Fibroblast of lung (primary cell): ENCODE measurements at regions not wholly inside any gene's neighbourhood (a gene's known extent, or its start where the extent isn't known, plus 50 kb on each side); places are given as distances from the start of the nearest gene placed in this dataset.

ENCODE experiments used
- DNase-seq, 2 donors: peaks; one replicate each; pipeline versions ENCODE4 v3.0.0 to v3.0.0-alpha.2; 2010; ENCODE audit warnings: low read depth in 2 of 2
- H2AFZ ChIP-seq: 2 replicates; pipeline ENCODE4 v1.5.1; 2012; ENCODE audit warnings: low read length, control low read depth, inconsistent platforms
- H3K27ac ChIP-seq: 2 replicates; pipeline ENCODE4 v1.5.1; 2011; ENCODE audit warnings: low read length, control low read depth; ENCODE audit not compliant: insufficient read depth
- H3K27me3 ChIP-seq: 2 replicates; pipeline ENCODE4 v1.5.1; 2011; ENCODE audit warnings: mild to moderate bottlenecking, low read length; ENCODE audit not compliant: control insufficient read depth, insufficient read depth
- H3K36me3 ChIP-seq: 2 replicates; pipeline ENCODE4 v1.5.1; 2011; ENCODE audit warnings: low read length; ENCODE audit not compliant: control insufficient read depth, insufficient read depth
- H3K4me1 ChIP-seq: 2 replicates; pipeline ENCODE4 v1.5.1; 2011; ENCODE audit warnings: low read length; ENCODE audit not compliant: control insufficient read depth, insufficient read depth; ENCODE audit errors: extremely low read depth
- H3K4me2 ChIP-seq: 2 replicates; pipeline ENCODE4 v1.5.1; 2011; ENCODE audit warnings: low read length, control low read depth; ENCODE audit not compliant: insufficient read depth; ENCODE audit errors: extremely low read depth
- H3K4me3 ChIP-seq, 4 experiments: fragments of 200-600 bp in 1 of 4; sonication (generic) in 1 of 4; replicated peaks in 1 of 4; 2 replicates each; pipeline ENCODE4 v1.5.1; 2011 to 2016; ENCODE audit warnings: low read length in 4 of 4, low read depth in 3 of 4, mild to moderate bottlenecking in 3 of 4, control low read depth in 2 of 4, inconsistent platforms in 1 of 4, mixed read lengths in 1 of 4; ENCODE audit not compliant: insufficient read depth in 1 of 4; ENCODE audit errors: control extremely low read depth in 1 of 4
- H3K79me2 ChIP-seq: 2 replicates; pipeline ENCODE4 v1.5.1; 2012; ENCODE audit warnings: mild to moderate bottlenecking, low read length, inconsistent platforms; ENCODE audit not compliant: control insufficient read depth, insufficient read depth
- H3K9ac ChIP-seq: 2 replicates; pipeline ENCODE4 v1.5.1; 2011; ENCODE audit warnings: mild to moderate bottlenecking, low read length, control low read depth; ENCODE audit not compliant: insufficient read depth
- H3K9me3 ChIP-seq: 2 replicates; pipeline ENCODE4 v1.5.1; 2012; ENCODE audit warnings: low read depth, low read length; ENCODE audit not compliant: control insufficient read depth, insufficient read depth
- H4K20me1 ChIP-seq: 2 replicates; pipeline ENCODE4 v1.5.1; 2011; ENCODE audit warnings: low read length; ENCODE audit not compliant: control insufficient read depth, insufficient read depth; ENCODE audit errors: extremely low read depth
- CTCF ChIP-seq, 2 donors: IDR thresholded peaks in 1 of 2; conservative IDR thresholded peaks in 1 of 2; 1 replicate in 1 of 2; 2 replicates in 1 of 2; pipeline ENCODE4 v1.5.1; 2011 to 2012; ENCODE audit warnings: low read length in 2 of 2, control low read depth in 1 of 2, inconsistent platforms in 1 of 2, low read depth in 1 of 2, mild to moderate bottlenecking in 1 of 2
- EZH2 ChIP-seq: IDR thresholded peaks from 2 replicates; pipeline ENCODE4 v1.5.1; 2012; ENCODE audit warnings: low read length, control low read depth, mild to moderate bottlenecking; ENCODE audit errors: missing control alignments

GRCh38 chr11:69425895-69426544 is 55.4 kb upstream of the LINC01488 start:
- TF ChIP-seq CTCF (conservative IDR thresholded peaks at IDR 0.05 in 1 of 2, IDR thresholded peaks at IDR 0.05 in 1 of 2; ENCODE audit: low read depth in 1 of 2, low read length in 2 of 2), result no peak
- TF ChIP-seq EZH2, result no peak
- no peak overlapping the region for H3K4me2 ChIP-seq
- H3K27me3 ChIP-seq, result no peaks in the 10 kb centered on the region
- no peaks in the 10 kb centered on the region for H3K79me2 ChIP-seq
- H3K27ac ChIP-seq, result no peak overlapping the region
- H4K20me1 ChIP-seq, result no peaks in the 10 kb centered on the region
- H3K36me3 ChIP-seq, result no peaks in the 10 kb centered on the region
- no peak overlapping the region for H3K4me3 ChIP-seq
- H3K9ac ChIP-seq, result no peak overlapping the region
- no peak for DNase-seq
- H3K4me1 ChIP-seq, result peaks cover 4% of the 10 kb centered on the region
- no peaks in the 10 kb centered on the region for H3K9me3 ChIP-seq
- H2AFZ ChIP-seq, result no peak overlapping the region

GRCh38 chr11:69427337-69427736 is 54.1 kb upstream of the LINC01488 start:
- Histone ChIP-seq H3K27me3 (no peaks in the 10 kb centered on the region), H3K4me2 (no peak overlapping the region), H3K4me1 (no peaks in the 10 kb centered on the region), H3K4me3 (no peak overlapping the region), H3K9me3 (no peaks in the 10 kb centered on the region), H3K36me3 (no peaks in the 10 kb centered on the region), H4K20me1 (no peaks in the 10 kb centered on the region), H3K79me2 (no peaks in the 10 kb centered on the region), H2AFZ (no peak overlapping the region), H3K27ac (no peak overlapping the region), H3K9ac (no peak overlapping the region)
- no peak for TF ChIP-seq EZH2
- no peak for TF ChIP-seq CTCF (conservative IDR thresholded peaks at IDR 0.05 in 1 of 2, IDR thresholded peaks at IDR 0.05 in 1 of 2; ENCODE audit: low read depth in 1 of 2, low read length in 2 of 2)
- DNase-seq, result no peak

- DNase-seq, result no peak
- no peaks in the 10 kb centered on the region for H3K27me3 ChIP-seq
- H3K79me2 ChIP-seq, result no peaks in the 10 kb centered on the region
- H3K4me1 ChIP-seq, result no peaks in the 10 kb centered on the region
- H3K9me3 ChIP-seq, result no peaks in the 10 kb centered on the region
- no peak overlapping the region for H3K9ac ChIP-seq
- H4K20me1 ChIP-seq, result no peaks in the 10 kb centered on the region
- no peaks in the 10 kb centered on the region for H3K36me3 ChIP-seq
- H3K4me3 ChIP-seq, result no peak overlapping the region
- no peak overlapping the region for H3K27ac ChIP-seq
- no peak overlapping the region for H2AFZ ChIP-seq
- no peak overlapping the region for H3K4me2 ChIP-seq
- TF ChIP-seq EZH2, result no peak
- no peak for TF ChIP-seq CTCF (conservative IDR thresholded peaks at IDR 0.05 in 1 of 2, IDR thresholded peaks at IDR 0.05 in 1 of 2; ENCODE audit: low read depth in 1 of 2, low read length in 2 of 2)
These were observed 53.3 kb upstream of the LINC01488 start for GRCh38 chr11:69427906-69428880.
